GM19099 (cell line): ENCODE measurements at regions not wholly inside any gene's neighbourhood (a gene's known extent, or its start where the extent isn't known, plus 50 kb on each side); places are given as distances from the start of the nearest gene placed in this dataset.

Experiments used
- POLR2A ChIP-seq: IDR thresholded peaks from 3 replicates; pipeline ENCODE4 v1.6.1; 2011; ENCODE audit warnings: low read depth; ENCODE audit not compliant: insufficient read length; ENCODE audit errors: extremely low read depth

- peak; percentile 44 for TF ChIP-seq POLR2A
Observed at GRCh38 chr3:72447059-72447946, 400.9 kb downstream of the SHQ1 start.

GRCh38 chr3:72446218-72447058 is 401.8 kb downstream of the SHQ1 start, which contains the start of gene RYBP:
TSS of gene RYBP (minus strand) at chr3:72446621.
- TF ChIP-seq POLR2A, result no peak

- TF ChIP-seq POLR2A, result no peak
Observed at GRCh38 chr3:72445827-72446217, 402.4 kb downstream of the SHQ1 start.

- TF ChIP-seq POLR2A, result no peak
Observed at GRCh38 chr3:72444656-72445223, 403.5 kb downstream of the SHQ1 start.

GRCh38 chr3:72442759-72443158 is 405.5 kb downstream of the SHQ1 start:
- TF ChIP-seq POLR2A, result no peak

- no peak for TF ChIP-seq POLR2A
Observed at GRCh38 chr3:72441284-72441994, 406.8 kb downstream of the SHQ1 start.

- no peak for TF ChIP-seq POLR2A
Observed at GRCh38 chr3:72440491-72440890, 407.8 kb downstream of the SHQ1 start.

- no peak for TF ChIP-seq POLR2A
Observed at GRCh38 chr3:72439321-72440183, 408.7 kb downstream of the SHQ1 start.

GRCh38 chr3:72437661-72438406 is 410.4 kb downstream of the SHQ1 start:
- no peak for TF ChIP-seq POLR2A

GRCh38 chr3:72436863-72437592 is 411.2 kb downstream of the SHQ1 start:
- TF ChIP-seq POLR2A, result no peak

GRCh38 chr3:72434296-72434695 is 413.9 kb downstream of the SHQ1 start:
- no peak for TF ChIP-seq POLR2A

GRCh38 chr3:72432246-72432645 is 416.0 kb downstream of the SHQ1 start:
- no peak for TF ChIP-seq POLR2A
